ENCODE measurements at regions not wholly inside any gene's neighbourhood (a gene's known extent, or its start where the extent isn't known, plus 50 kb on each side); places are given as distances from the start of the nearest gene placed in this dataset.

GRCh38 chr2:64769392-64770044 is 115.8 kb upstream of the SERTAD2 start:
- DNase-seq (ENCODE audit: low spot score): peak; percentile 31

GRCh38 chr2:64770137-64770780 is 116.5 kb upstream of the SERTAD2 start:
- DNase-seq (ENCODE audit: low spot score): no peak

- DNase-seq (ENCODE audit: low spot score): no peak
Observed at GRCh38 chr2:64770781-64771334, 117.1 kb upstream of the SERTAD2 start.

GRCh38 chr2:64771737-64772136 is 118.0 kb upstream of the SERTAD2 start:
- no peak for DNase-seq (ENCODE audit: low spot score)

- DNase-seq (ENCODE audit: low spot score): peak; percentile 26
Observed at GRCh38 chr2:64773461-64774118, 119.9 kb upstream of the SERTAD2 start.

- no peak for DNase-seq (ENCODE audit: low spot score)
Observed at GRCh38 chr2:64777841-64778240, 124.1 kb upstream of the SERTAD2 start.

- DNase-seq (ENCODE audit: low spot score): peak; percentile 34
Observed at GRCh38 chr2:64779117-64779690, 125.5 kb upstream of the SERTAD2 start.

- no peak for DNase-seq (ENCODE audit: low spot score)
Observed at GRCh38 chr2:64780041-64780440, 126.3 kb upstream of the SERTAD2 start.

- no peak for DNase-seq (ENCODE audit: low spot score)
Observed at GRCh38 chr2:64781711-64782390, 128.1 kb upstream of the SERTAD2 start.

- DNase-seq (ENCODE audit: low spot score): peak; percentile 69
Observed at GRCh38 chr2:64784168-64785061, 130.7 kb upstream of the SERTAD2 start.

GRCh38 chr2:64785245-64785644 is 131.5 kb upstream of the SERTAD2 start:
- DNase-seq (ENCODE audit: low spot score): no peak

- DNase-seq (ENCODE audit: low spot score): no peak
Observed at GRCh38 chr2:64786343-64787018, 132.8 kb upstream of the SERTAD2 start.

GRCh38 chr2:64787019-64787365 is 133.3 kb upstream of the SERTAD2 start:
- no peak for DNase-seq (ENCODE audit: low spot score)

GRCh38 chr2:64787698-64788097 is 134.0 kb upstream of the SERTAD2 start:
- no peak for DNase-seq (ENCODE audit: low spot score)

- no peak for DNase-seq (ENCODE audit: low spot score)
Observed at GRCh38 chr2:64789466-64790320, 136.0 kb upstream of the SERTAD2 start.

- DNase-seq (ENCODE audit: low spot score): peak; percentile 31
Observed at GRCh38 chr2:64792300-64792699, 138.6 kb upstream of the SERTAD2 start.

- no peak for DNase-seq (ENCODE audit: low spot score)
Observed at GRCh38 chr2:64792995-64793639, 139.4 kb upstream of the SERTAD2 start.

- no peak for DNase-seq (ENCODE audit: low spot score)
Observed at GRCh38 chr2:64793701-64794100, 140.0 kb upstream of the SERTAD2 start.
